Mesothelial cell of epicardium (in vitro differentiated cells): ENCODE measurements at regions not wholly inside any gene's neighbourhood (a gene's known extent, or its start where the extent isn't known, plus 50 kb on each side); places are given as distances from the start of the nearest gene placed in this dataset.

Experiments
- DNase-seq, 2 experiments: peaks; one replicate each; pipeline ENCODE4 v3.0.0; 2021; ENCODE audit warnings: low spot score in 2 of 2; ENCODE audit not compliant: unreplicated experiment in 2 of 2
- H3K27ac Mint-ChIP-seq: 2 replicates; pipeline ENCODE4 v1.8.0; 2021; ENCODE audit warnings: mixed read lengths
- H3K27me3 Mint-ChIP-seq: 2 replicates; pipeline ENCODE4 v1.8.0; 2021; ENCODE audit warnings: low read depth, mixed read lengths
- H3K36me3 Mint-ChIP-seq: 2 replicates; pipeline ENCODE4 v1.8.0; 2021; ENCODE audit warnings: mixed read lengths
- H3K4me1 Mint-ChIP-seq: 2 replicates; pipeline ENCODE4 v1.8.0; 2021; ENCODE audit warnings: mixed read lengths
- H3K4me3 Mint-ChIP-seq: 2 replicates; pipeline ENCODE4 v1.8.0; 2021; ENCODE audit warnings: mild to moderate bottlenecking, moderate library complexity, mixed read lengths
- H3K9me3 Mint-ChIP-seq: 2 replicates; pipeline ENCODE4 v1.8.0; 2021; ENCODE audit warnings: mixed read lengths
- CTCF ChIP-seq: fragments of 200-600 bp; sonication (generic); IDR thresholded peaks from one replicate; pipeline ENCODE4 v1.5.0; 2021; ENCODE audit warnings: antibody characterized with exemption; ENCODE audit not compliant: unreplicated experiment

DNA sequence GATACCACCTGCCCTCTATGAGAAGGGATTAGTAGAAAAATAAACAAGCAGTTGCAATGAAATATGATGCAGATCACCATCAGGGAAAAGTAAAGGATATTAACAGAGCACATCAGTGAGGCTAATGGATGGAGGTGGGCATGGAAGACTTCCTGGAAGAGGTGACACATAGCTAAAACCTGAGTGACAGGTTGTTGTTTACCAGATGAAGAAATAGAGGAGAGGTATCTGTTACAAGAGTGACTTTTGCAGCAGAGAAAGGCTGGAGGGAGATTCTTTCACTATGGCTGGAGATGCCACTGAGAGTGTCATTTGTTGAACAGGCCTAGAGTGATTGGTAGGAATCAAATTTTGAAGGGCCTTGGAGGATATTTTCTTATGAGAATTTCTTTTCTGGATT is 646.2 kb downstream of the GATA3 start:
- Mint-ChIP-seq H3K27ac (peak overlapping the region; percentile 7), H3K36me3 (peaks cover 6% of the 10 kb centered on the region), H3K4me1 (peaks cover 31% of the 10 kb centered on the region), H3K4me3 (no peak overlapping the region), H3K27me3 (no peaks in the 10 kb centered on the region), H3K9me3 (peaks cover 9% of the 10 kb centered on the region)
- TF ChIP-seq CTCF, result no peak
- DNase-seq, result no peak

- Mint-ChIP-seq H3K36me3 (peaks cover 6% of the 10 kb centered on the region), H3K27ac (peak overlapping the region; percentile 93), H3K9me3 (peaks cover 9% of the 10 kb centered on the region), H3K4me1 (peaks cover 29% of the 10 kb centered on the region), H3K4me3 (no peak overlapping the region), H3K27me3 (no peaks in the 10 kb centered on the region)
- no peak for DNase-seq
- TF ChIP-seq CTCF, result no peak
These were observed 647.7 kb downstream of the GATA3 start for GRCh38 chr10:8702181-8702580.

DNA sequence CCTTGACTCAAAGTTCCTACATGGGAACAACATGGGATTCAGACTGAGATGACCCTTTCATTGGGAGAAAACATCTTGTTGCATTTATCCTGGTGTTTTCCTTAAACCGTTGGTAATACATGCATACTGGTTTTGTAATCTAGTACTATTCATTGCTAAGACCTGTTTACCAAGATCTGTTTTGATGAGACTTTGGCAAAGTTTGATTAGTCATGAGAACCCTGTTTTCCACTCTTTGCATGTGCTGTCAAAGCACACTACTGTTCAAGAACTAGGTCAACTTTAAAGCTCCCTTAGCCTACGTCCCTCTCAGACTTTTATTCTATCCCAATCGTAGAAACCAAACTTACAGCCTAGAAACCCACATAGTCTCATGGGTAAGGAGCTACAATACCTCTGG is 650.9 kb downstream of the GATA3 start:
- peaks cover 31% of the 10 kb centered on the region for H3K4me1 Mint-ChIP-seq

DNA sequence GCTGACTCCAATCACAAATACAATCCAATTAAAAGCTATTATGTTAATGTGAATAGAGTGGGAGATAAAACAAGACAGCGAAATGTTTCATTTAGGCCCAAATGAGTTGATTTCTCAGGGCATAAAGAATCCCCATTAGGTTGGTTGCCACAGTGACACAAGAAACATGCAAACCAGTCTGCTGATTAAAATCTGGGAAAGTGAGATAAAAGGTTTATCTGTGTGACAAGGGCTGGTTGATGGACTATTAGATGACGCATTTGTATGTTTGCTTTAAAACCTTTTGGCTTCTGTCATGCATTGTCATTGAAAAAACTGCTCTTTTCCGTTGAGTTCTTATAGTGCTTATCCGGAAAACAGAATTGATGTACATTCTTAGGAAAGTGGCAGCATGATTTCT is 658.2 kb downstream of the GATA3 start:
- Mint-ChIP-seq H3K27me3 (no peaks in the 10 kb centered on the region), H3K9me3 (peaks cover 18% of the 10 kb centered on the region), H3K27ac (peak overlapping the region; percentile 86), H3K4me1 (peaks cover 18% of the 10 kb centered on the region), H3K36me3 (peaks cover 6% of the 10 kb centered on the region), H3K4me3 (no peak overlapping the region)
- DNase-seq, result no peak
- TF ChIP-seq CTCF, result no peak

More for the DNA sequence above, 650.9 kb downstream of the GATA3 start:
- H3K36me3 Mint-ChIP-seq, result no peaks in the 10 kb centered on the region
- H3K27ac Mint-ChIP-seq, result no peak overlapping the region
- no peak for TF ChIP-seq CTCF
- no peaks in the 10 kb centered on the region for H3K9me3 Mint-ChIP-seq
- no peak overlapping the region for H3K4me3 Mint-ChIP-seq
- no peak for DNase-seq
- H3K27me3 Mint-ChIP-seq, result no peaks in the 10 kb centered on the region

DNA sequence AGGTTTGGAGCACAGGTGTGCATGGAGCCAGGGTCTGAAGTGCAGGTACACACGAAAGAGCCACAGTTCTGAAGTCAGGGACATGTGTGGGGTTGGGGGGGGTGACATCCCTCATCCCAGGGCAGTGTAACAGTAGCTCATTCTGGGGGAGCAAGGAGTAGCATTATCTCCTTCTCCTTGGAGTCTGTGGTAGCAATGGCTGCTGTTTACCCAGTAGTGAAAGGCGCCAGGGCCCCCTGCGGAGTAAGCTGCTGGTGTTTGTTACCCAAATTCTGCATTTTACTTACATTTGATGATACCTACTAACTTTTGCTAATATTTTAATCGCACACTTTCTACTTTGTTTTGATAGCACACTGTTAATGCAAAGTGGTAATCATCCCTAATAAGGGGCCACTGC is 665.5 kb downstream of the GATA3 start:
- Mint-ChIP-seq H3K36me3 (peaks cover 29% of the 10 kb centered on the region), H3K27ac (no peak overlapping the region), H3K27me3 (no peaks in the 10 kb centered on the region), H3K9me3 (peaks cover 48% of the 10 kb centered on the region), H3K4me3 (no peak overlapping the region), H3K4me1 (peaks cover 7% of the 10 kb centered on the region)
- DNase-seq, result no peak
- TF ChIP-seq CTCF, result no peak

- no peak overlapping the region for H3K4me3 Mint-ChIP-seq
- H3K27ac Mint-ChIP-seq, result no peak overlapping the region
- peaks cover 17% of the 10 kb centered on the region for H3K4me1 Mint-ChIP-seq
- DNase-seq, result no peak
- peaks cover 43% of the 10 kb centered on the region for H3K9me3 Mint-ChIP-seq
- peaks cover 26% of the 10 kb centered on the region for H3K36me3 Mint-ChIP-seq
- no peaks in the 10 kb centered on the region for H3K27me3 Mint-ChIP-seq
- no peak for TF ChIP-seq CTCF
These were observed 667.2 kb downstream of the GATA3 start for GRCh38 chr10:8721650-8722049.
